SU-DHL-6 (cell line): ENCODE measurements at regions not wholly inside any gene's neighbourhood (a gene's known extent, or its start where the extent isn't known, plus 50 kb on each side); places are given as distances from the start of the nearest gene placed in this dataset.

ENCODE experiments used
- H2AFZ ChIP-seq: fragments of 200-600 bp; sonication (generic); 2 replicates; pipeline ENCODE4 v1.6.1; 2014; ENCODE audit warnings: low read depth, mild to moderate bottlenecking, moderate library complexity, mixed read lengths, antibody characterized with exemption, low read length; ENCODE audit not compliant: severe bottlenecking
- H3F3A ChIP-seq: fragments of 200-600 bp; shearing (Covaris generic); 2 replicates; pipeline ENCODE4 v1.6.0; 2016; ENCODE audit warnings: antibody characterized with exemption, mild to moderate bottlenecking; ENCODE audit not compliant: insufficient read depth
- H3K27ac ChIP-seq: fragments of 200-600 bp; sonication (generic); 2 replicates; pipeline ENCODE4 v1.5.1; 2016; ENCODE audit warnings: low read depth, mild to moderate bottlenecking, low read length, moderate library complexity, mixed read lengths
- H3K27me3 ChIP-seq: fragments of 200-600 bp; sonication (generic), shearing (Covaris generic); 2 replicates; pipeline ENCODE4 v1.6.0; 2014; ENCODE audit warnings: mild to moderate bottlenecking, low read length
- H3K36me3 ChIP-seq: fragments of 200-600 bp; sonication (generic); 2 replicates; pipeline ENCODE4 v1.6.1; 2014; ENCODE audit warnings: mild to moderate bottlenecking, low read length, mixed read lengths
- H3K4me2 ChIP-seq: fragments of 300-600, 200-600 bp; shearing (Covaris generic), sonication (generic); 2 replicates; pipeline ENCODE4 v1.6.0; 2014; ENCODE audit warnings: low read length, low read depth, mild to moderate bottlenecking; ENCODE audit not compliant: poor library complexity, severe bottlenecking
- H3K4me3 ChIP-seq: fragments of 200-600 bp; sonication (generic); 2 replicates; pipeline ENCODE4 v1.5.1; 2014; ENCODE audit warnings: antibody characterized with exemption, low read length, mild to moderate bottlenecking, mixed read lengths; ENCODE audit not compliant: insufficient read depth, poor library complexity, severe bottlenecking
- H3K79me2 ChIP-seq: fragments of 200-600 bp; sonication (generic); 2 replicates; pipeline ENCODE4 v1.6.1; 2014; ENCODE audit warnings: mild to moderate bottlenecking, low read length, moderate library complexity; ENCODE audit not compliant: insufficient read depth
- H3K9ac ChIP-seq: fragments of 200-600 bp; sonication (generic); 2 replicates; pipeline ENCODE4 v1.7.0; 2014; ENCODE audit warnings: mild to moderate bottlenecking, low read length
- H3K9me2 ChIP-seq: fragments of 200-600 bp; sonication (generic); replicated peaks from 2 replicates; pipeline ENCODE4 v1.6.1; 2014; ENCODE audit warnings: low read length; ENCODE audit not compliant: insufficient read depth
- H3K9me3 ChIP-seq: fragments of 200-600 bp; sonication (generic); 2 replicates; pipeline ENCODE4 v1.6.1; 2014; ENCODE audit warnings: low read length, mixed read lengths; ENCODE audit not compliant: insufficient read depth
- H4K20me1 ChIP-seq: fragments of 200-600 bp; sonication (generic); 2 replicates; pipeline ENCODE4 v1.6.1; 2014; ENCODE audit warnings: low read depth, mild to moderate bottlenecking, antibody characterized with exemption, low read length, moderate library complexity, mixed read lengths
- CTCF ChIP-seq: fragments of 200-600 bp; sonication (generic); IDR thresholded peaks from one replicate; pipeline ENCODE4 v1.5.1; 2017; ENCODE audit warnings: antibody characterized with exemption, mild to moderate bottlenecking, low read length, moderate library complexity; ENCODE audit not compliant: insufficient read depth, poor library complexity, severe bottlenecking
- EZH2phosphoT487 ChIP-seq: fragments of 200-600 bp; sonication (generic), shearing (Covaris generic); conservative IDR thresholded peaks from 2 replicates; pipeline ENCODE4 v1.6.1; 2018; ENCODE audit warnings: mild to moderate bottlenecking, antibody characterized with exemption, low read length, moderate library complexity, mixed read lengths

- Histone ChIP-seq H3K9me3 (no peaks in the 10 kb centered on the region), H2AFZ (no peak overlapping the region)
- TF ChIP-seq EZH2phosphoT487 = no peak
- no peak for TF ChIP-seq CTCF
These were observed 1747.9 kb downstream of the TP53TG3F start for GRCh38 chr16:35207059-35207999.

GRCh38 chr16:35208001-35208935 lies 1748.9 kb downstream of the TP53TG3F start:
- H3K4me2 ChIP-seq = no peak overlapping the region
- no peaks in the 10 kb centered on the region for H4K20me1 ChIP-seq
- no peak overlapping the region for H2AFZ ChIP-seq
- no peaks in the 10 kb centered on the region for H3K9me2 ChIP-seq
- H3F3A ChIP-seq = no peaks in the 10 kb centered on the region
- H3K27me3 ChIP-seq = no peaks in the 10 kb centered on the region
- no peak overlapping the region for H3K4me3 ChIP-seq
- H3K9ac ChIP-seq = no peak overlapping the region
- H3K9me3 ChIP-seq = no peaks in the 10 kb centered on the region
- TF ChIP-seq CTCF (no peak), EZH2phosphoT487 (no peak)
- no peak overlapping the region for H3K27ac ChIP-seq
- H3K36me3 ChIP-seq = no peaks in the 10 kb centered on the region
- no peaks in the 10 kb centered on the region for H3K79me2 ChIP-seq

More at GRCh38 chr16:35207059-35207999, 1747.9 kb downstream of the TP53TG3F start:
- H3K4me2 ChIP-seq = no peak overlapping the region
- H4K20me1 ChIP-seq = no peaks in the 10 kb centered on the region
- H3K79me2 ChIP-seq = no peaks in the 10 kb centered on the region
- H3K4me3 ChIP-seq = no peak overlapping the region
- H3K9ac ChIP-seq = no peak overlapping the region
- H3F3A ChIP-seq = no peaks in the 10 kb centered on the region
- no peak overlapping the region for H3K27ac ChIP-seq
- no peaks in the 10 kb centered on the region for H3K9me2 ChIP-seq
- H3K27me3 ChIP-seq = no peaks in the 10 kb centered on the region
- no peaks in the 10 kb centered on the region for H3K36me3 ChIP-seq

GRCh38 chr16:35210681-35211433 lies 1751.4 kb downstream of the TP53TG3F start:
- no peaks in the 10 kb centered on the region for H3K9me2 ChIP-seq
- no peaks in the 10 kb centered on the region for H3K36me3 ChIP-seq
- no peaks in the 10 kb centered on the region for H3K9me3 ChIP-seq
- H3K27ac ChIP-seq = no peak overlapping the region
- H2AFZ ChIP-seq = no peak overlapping the region
- no peak overlapping the region for H3K4me3 ChIP-seq
- no peak overlapping the region for H3K9ac ChIP-seq
- TF ChIP-seq EZH2phosphoT487 = no peak
- no peak for TF ChIP-seq CTCF
- no peak overlapping the region for H3K4me2 ChIP-seq
- no peaks in the 10 kb centered on the region for H3F3A ChIP-seq
- H4K20me1 ChIP-seq = no peaks in the 10 kb centered on the region
- H3K79me2 ChIP-seq = no peaks in the 10 kb centered on the region
- H3K27me3 ChIP-seq = no peaks in the 10 kb centered on the region
